GM12878 (cell line): ENCODE measurements at regions not wholly inside any gene's neighbourhood (a gene's known extent, or its start where the extent isn't known, plus 50 kb on each side); places are given as distances from the start of the nearest gene placed in this dataset.

Source experiments
- ATAC-seq: fragments of 200-7000 bp; cut with Tn5 transposase; 3 replicates; pipeline ENCODE4 v1.9.1; 2020; ENCODE audit warnings: mild to moderate bottlenecking, moderate library complexity
- BruUV-seq: library from RNA; stranded (reverse); fragments of 400-500 nt; replicated peaks from 2 replicates; lab custom pipeline; 2021; lab: Mats Ljungman, UMichigan
- CTCF ChIA-PET: fragments of 300-600 bp; sonication (Branson Sonifier 250); formaldehyde crosslinking; extraction: SDS; loops from one replicate; lab custom pipeline; 2021; ENCODE audit warnings: inconsistent platforms; lab: Yijun Ruan, JAX
- POLR2A ChIA-PET: fragments of 350-600 bp; formaldehyde crosslinking; extraction: SDS; loops from one replicate; lab custom pipeline; 2021; ENCODE audit warnings: inconsistent platforms; lab: Charles Lee
- RAD21 ChIA-PET: fragments of 300-600 bp; sonication (Branson Sonifier 250); formaldehyde crosslinking; loops from one replicate; lab custom pipeline; 2023; ENCODE audit warnings: antibody characterized with exemption; ENCODE audit not compliant: unreplicated experiment; lab: Charles Lee
- SMC1A ChIA-PET: fragments of 300-600 bp; sonication (Branson Sonifier 250); formaldehyde crosslinking; loops from one replicate; lab custom pipeline; 2023; ENCODE audit not compliant: unreplicated experiment, uncharacterized antibody; lab: Charles Lee
- DNase-seq: peaks from one replicate; pipeline ENCODE4 v3.0.0-alpha.2; 2011; ENCODE audit warnings: low read depth, low spot score
- FAIRE-seq: peaks from 3 replicates; lab custom pipeline; 2011; peaks lifted over from hg19 to GRCh38; lab: Jason Lieb, UNC
- H2AFZ ChIP-seq: 2 replicates; pipeline ENCODE4 v1.6.0; 2011; ENCODE audit warnings: low read depth, low read length, control low read depth; ENCODE audit not compliant: control insufficient read depth
- H3K27ac ChIP-seq: 2 replicates; pipeline ENCODE4 v1.5.1; 2011; ENCODE audit warnings: control low read depth; ENCODE audit not compliant: control insufficient read depth, insufficient read depth
- H3K27me3 ChIP-seq, 2 experiments: replicated peaks in 1 of 2; 2 replicates each; pipeline versions ENCODE4 v1.6.0 to v1.6.1; 2011; ENCODE audit warnings: low read length in 1 of 2; ENCODE audit not compliant: control insufficient read depth in 2 of 2, insufficient read depth in 2 of 2
- H3K36me3 ChIP-seq, 2 experiments: 2 replicates each; pipeline ENCODE4 v1.5.1; 2011; ENCODE audit warnings: low read length in 1 of 2; ENCODE audit not compliant: control insufficient read depth in 2 of 2, insufficient read depth in 2 of 2
- H3K4me1 ChIP-seq: 2 replicates; pipeline ENCODE4 v1.6.1; 2011; ENCODE audit warnings: mild to moderate bottlenecking, low read length, moderate library complexity, mixed read lengths; ENCODE audit not compliant: control insufficient read depth, insufficient read depth
- H3K4me2 ChIP-seq: 2 replicates; pipeline ENCODE4 v1.6.0; 2011; ENCODE audit warnings: control low read depth; ENCODE audit not compliant: control insufficient read depth, insufficient read depth
- H3K4me3 ChIP-seq: fragments of 200-600 bp; sonication (generic); 2 replicates; pipeline ENCODE4 v1.5.1; 2016
- H3K79me2 ChIP-seq: 2 replicates; pipeline ENCODE4 v1.6.0; 2011; ENCODE audit warnings: low read length; ENCODE audit not compliant: control insufficient read depth, insufficient read depth
- H3K9ac ChIP-seq: 2 replicates; pipeline ENCODE4 v1.8.0; 2011; ENCODE audit warnings: low read length, control low read depth, mixed read lengths; ENCODE audit not compliant: control insufficient read depth, insufficient read depth
- H3K9me3 ChIP-seq: replicated peaks from 3 replicates; pipeline ENCODE4 v1.5.1; 2011; ENCODE audit warnings: mild to moderate bottlenecking, low read length; ENCODE audit not compliant: control insufficient read depth, insufficient read depth
- H4K20me1 ChIP-seq: 2 replicates; pipeline ENCODE4 v1.6.0; 2011; ENCODE audit not compliant: control insufficient read depth, insufficient read depth
- BRCA1 ChIP-seq: IDR thresholded peaks from 2 replicates; pipeline ENCODE4 v1.6.1; 2011; ENCODE audit warnings: low read depth, low read length, improper control_type of control experiment
- CHD2 ChIP-seq: IDR thresholded peaks from 2 replicates; pipeline ENCODE4 v1.6.1; 2011; ENCODE audit warnings: low read depth, low read length, improper control_type of control experiment, borderline replicate concordance
- CHD4 ChIP-seq: fragments of 200-600 bp; sonication (generic); IDR thresholded peaks from 2 replicates; pipeline ENCODE4 v1.6.1; 2016; ENCODE audit warnings: mild to moderate bottlenecking
- NFXL1 ChIP-seq: fragments of 450-650 bp; IDR thresholded peaks from 2 replicates; pipeline ENCODE4 v1.6.1; 2017; ENCODE audit warnings: antibody characterized with exemption, mild to moderate bottlenecking, borderline replicate concordance
- RFX5 ChIP-seq: IDR thresholded peaks from 2 replicates; pipeline ENCODE4 v1.6.1; 2011; ENCODE audit warnings: low read depth, low read length, improper control_type of control experiment
- RUNX3 ChIP-seq: IDR thresholded peaks from 2 replicates; pipeline ENCODE4 v1.6.1; 2012; ENCODE audit warnings: low read length, inconsistent platforms
- SMAD5 ChIP-seq: IDR thresholded peaks from 2 replicates; pipeline ENCODE4 v1.6.1; 2016; ENCODE audit warnings: antibody characterized with exemption, low read depth
- SMARCA5 ChIP-seq: fragments of 450-650 bp; IDR thresholded peaks from 2 replicates; pipeline ENCODE4 v1.6.1; 2017; ENCODE audit warnings: mild to moderate bottlenecking
- SREBF1 ChIP-seq: IDR thresholded peaks from 2 replicates; pipeline ENCODE4 v1.6.1; 2012; ENCODE audit warnings: mild to moderate bottlenecking, low read length
- SUZ12 ChIP-seq: fragments of 200-600 bp; sonication (generic); IDR thresholded peaks from one replicate; pipeline ENCODE4 v1.6.1; 2018; ENCODE audit warnings: antibody characterized with exemption, mild to moderate bottlenecking; ENCODE audit not compliant: unreplicated experiment
- ZNF622 ChIP-seq: fragments of 450-650 bp; IDR thresholded peaks from 2 replicates; pipeline ENCODE4 v1.6.1; 2017; ENCODE audit warnings: mild to moderate bottlenecking, inconsistent platforms
- WGBS: methylation state at CpG from one replicate; pipeline ENCODE4 v1.1.6; 2016; ENCODE audit warnings: low lambda C conversion rate; ENCODE audit not compliant: insufficient replicate concordance, insufficient coverage; ENCODE audit errors: missing lambda C conversion rate; 5-methylcytosine and 5-hydroxymethylcytosine counted together
- in situ Hi-C: fragments of 300-500 bp; cut with MboI; formaldehyde crosslinking; loops from 9 replicates; pipeline ENCODE4 v1.14.3; 2018; ENCODE audit warnings: mixed read lengths
- intact Hi-C: fragments of 100-400 bp; cut with micrococcal nuclease; formaldehyde crosslinking; loops from one replicate; pipeline ENCODE4 v1.14.2; 2022; ENCODE audit not compliant: unreplicated experiment
- TF ChIP-seq, protein P1 (sequence below): fragments of 450-650 bp; IDR thresholded peaks from 2 replicates; pipeline ENCODE4 v1.6.1; 2018; ENCODE audit warnings: borderline replicate concordance, mild to moderate bottlenecking; ENCODE audit not compliant: partially characterized antibody
- TF ChIP-seq, protein P2 (sequence below): fragments of 450-650 bp; IDR thresholded peaks from 2 replicates; pipeline ENCODE4 v1.6.1; 2014; ENCODE audit warnings: mild to moderate bottlenecking
- TF ChIP-seq, protein P3 (sequence below): fragments of 450-650 bp; IDR thresholded peaks from 2 replicates; pipeline ENCODE4 v1.6.1; 2016; ENCODE audit warnings: mild to moderate bottlenecking, moderate library complexity, borderline replicate concordance

DNA sequence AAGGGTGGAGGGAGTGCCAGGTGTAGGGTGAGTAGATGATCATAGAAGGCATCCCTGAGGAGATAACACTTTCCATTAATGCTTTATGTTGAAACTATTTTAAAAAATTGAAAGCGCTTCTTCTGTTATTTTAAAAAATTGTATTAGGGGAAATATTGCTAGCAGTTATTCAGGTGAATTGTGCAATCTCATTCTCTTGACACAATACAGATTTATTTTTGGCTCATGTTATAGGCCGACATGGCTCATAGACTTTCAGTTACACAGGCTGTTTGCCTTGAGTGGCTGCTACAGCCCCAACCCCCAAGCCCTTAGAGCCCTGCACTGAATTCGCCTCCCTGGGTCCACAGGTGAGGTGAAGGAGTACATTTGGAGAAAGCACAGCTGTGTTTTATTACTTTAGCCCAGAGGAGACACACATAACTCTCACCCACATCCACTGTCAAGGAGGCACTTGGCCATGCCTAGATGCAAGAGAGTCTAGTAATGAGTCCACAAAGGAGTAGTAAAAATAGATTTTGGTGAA is 228.2 kb downstream of the RFPL4B start:
- Histone ChIP-seq H3K4me2 (no peak overlapping the region), H3K4me3 (no peak overlapping the region), H3K9me3 (no peaks in the 10 kb centered on the region), H3K36me3 (no peaks in the 10 kb centered on the region), H3K9ac (no peak overlapping the region), H3K27ac (no peak overlapping the region), H3K4me1 (no peaks in the 10 kb centered on the region), H2AFZ (no peak overlapping the region), H3K27me3 (no peaks in the 10 kb centered on the region), H3K79me2 (no peaks in the 10 kb centered on the region), H4K20me1 (no peaks in the 10 kb centered on the region)
- FAIRE-seq, result no peak
- WGBS, result 26% methylated on average over 3 of the region's 3 CpGs
- BruUV-seq, result no TSS peak
- TF ChIP-seq NFXL1, result no peak
- TF ChIP-seq SUZ12, result no peak
- TF ChIP-seq, protein P1, sequence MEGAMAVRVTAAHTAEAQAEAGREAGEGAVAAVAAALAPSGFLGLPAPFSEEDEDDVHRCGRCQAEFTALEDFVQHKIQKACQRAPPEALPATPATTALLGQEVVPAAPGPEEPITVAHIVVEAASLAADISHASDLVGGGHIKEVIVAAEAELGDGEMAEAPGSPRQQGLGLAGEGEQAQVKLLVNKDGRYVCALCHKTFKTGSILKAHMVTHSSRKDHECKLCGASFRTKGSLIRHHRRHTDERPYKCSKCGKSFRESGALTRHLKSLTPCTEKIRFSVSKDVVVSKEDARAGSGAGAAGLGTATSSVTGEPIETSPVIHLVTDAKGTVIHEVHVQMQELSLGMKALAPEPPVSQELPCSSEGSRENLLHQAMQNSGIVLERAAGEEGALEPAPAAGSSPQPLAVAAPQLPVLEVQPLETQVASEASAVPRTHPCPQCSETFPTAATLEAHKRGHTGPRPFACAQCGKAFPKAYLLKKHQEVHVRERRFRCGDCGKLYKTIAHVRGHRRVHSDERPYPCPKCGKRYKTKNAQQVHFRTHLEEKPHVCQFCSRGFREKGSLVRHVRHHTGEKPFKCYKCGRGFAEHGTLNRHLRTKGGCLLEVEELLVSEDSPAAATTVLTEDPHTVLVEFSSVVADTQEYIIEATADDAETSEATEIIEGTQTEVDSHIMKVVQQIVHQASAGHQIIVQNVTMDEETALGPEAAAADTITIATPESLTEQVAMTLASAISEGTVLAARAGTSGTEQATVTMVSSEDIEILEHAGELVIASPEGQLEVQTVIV, result no peak
- TF ChIP-seq, protein P2, sequence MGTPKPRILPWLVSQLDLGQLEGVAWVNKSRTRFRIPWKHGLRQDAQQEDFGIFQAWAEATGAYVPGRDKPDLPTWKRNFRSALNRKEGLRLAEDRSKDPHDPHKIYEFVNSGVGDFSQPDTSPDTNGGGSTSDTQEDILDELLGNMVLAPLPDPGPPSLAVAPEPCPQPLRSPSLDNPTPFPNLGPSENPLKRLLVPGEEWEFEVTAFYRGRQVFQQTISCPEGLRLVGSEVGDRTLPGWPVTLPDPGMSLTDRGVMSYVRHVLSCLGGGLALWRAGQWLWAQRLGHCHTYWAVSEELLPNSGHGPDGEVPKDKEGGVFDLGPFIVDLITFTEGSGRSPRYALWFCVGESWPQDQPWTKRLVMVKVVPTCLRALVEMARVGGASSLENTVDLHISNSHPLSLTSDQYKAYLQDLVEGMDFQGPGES, result no peak
- no peak for TF ChIP-seq ZNF622
- no peak for TF ChIP-seq SREBF1
- TF ChIP-seq, protein P3, sequence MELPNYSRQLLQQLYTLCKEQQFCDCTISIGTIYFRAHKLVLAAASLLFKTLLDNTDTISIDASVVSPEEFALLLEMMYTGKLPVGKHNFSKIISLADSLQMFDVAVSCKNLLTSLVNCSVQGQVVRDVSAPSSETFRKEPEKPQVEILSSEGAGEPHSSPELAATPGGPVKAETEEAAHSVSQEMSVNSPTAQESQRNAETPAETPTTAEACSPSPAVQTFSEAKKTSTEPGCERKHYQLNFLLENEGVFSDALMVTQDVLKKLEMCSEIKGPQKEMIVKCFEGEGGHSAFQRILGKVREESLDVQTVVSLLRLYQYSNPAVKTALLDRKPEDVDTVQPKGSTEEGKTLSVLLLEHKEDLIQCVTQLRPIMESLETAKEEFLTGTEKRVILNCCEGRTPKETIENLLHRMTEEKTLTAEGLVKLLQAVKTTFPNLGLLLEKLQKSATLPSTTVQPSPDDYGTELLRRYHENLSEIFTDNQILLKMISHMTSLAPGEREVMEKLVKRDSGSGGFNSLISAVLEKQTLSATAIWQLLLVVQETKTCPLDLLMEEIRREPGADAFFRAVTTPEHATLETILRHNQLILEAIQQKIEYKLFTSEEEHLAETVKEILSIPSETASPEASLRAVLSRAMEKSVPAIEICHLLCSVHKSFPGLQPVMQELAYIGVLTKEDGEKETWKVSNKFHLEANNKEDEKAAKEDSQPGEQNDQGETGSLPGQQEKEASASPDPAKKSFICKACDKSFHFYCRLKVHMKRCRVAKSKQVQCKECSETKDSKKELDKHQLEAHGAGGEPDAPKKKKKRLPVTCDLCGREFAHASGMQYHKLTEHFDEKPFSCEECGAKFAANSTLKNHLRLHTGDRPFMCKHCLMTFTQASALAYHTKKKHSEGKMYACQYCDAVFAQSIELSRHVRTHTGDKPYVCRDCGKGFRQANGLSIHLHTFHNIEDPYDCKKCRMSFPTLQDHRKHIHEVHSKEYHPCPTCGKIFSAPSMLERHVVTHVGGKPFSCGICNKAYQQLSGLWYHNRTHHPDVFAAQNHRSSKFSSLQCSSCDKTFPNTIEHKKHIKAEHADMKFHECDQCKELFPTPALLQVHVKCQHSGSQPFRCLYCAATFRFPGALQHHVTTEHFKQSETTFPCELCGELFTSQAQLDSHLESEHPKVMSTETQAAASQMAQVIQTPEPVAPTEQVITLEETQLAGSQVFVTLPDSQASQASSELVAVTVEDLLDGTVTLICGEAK, result no peak
- TF ChIP-seq SMAD5, result no peak
- TF ChIP-seq SMARCA5, result no peak
- TF ChIP-seq CHD2, result no peak
- TF ChIP-seq CHD4, result no peak
- TF ChIP-seq BRCA1, result no peak
- no peak for TF ChIP-seq RUNX3
- TF ChIP-seq RFX5, result no peak
- SMC1A ChIA-PET, result no interaction called here
- DNase-seq, result no peak
- POLR2A ChIA-PET, result no interaction called here
- no peak for ATAC-seq
- CTCF ChIA-PET, result no interaction called here
- RAD21 ChIA-PET, result no interaction called here
- in situ Hi-C loops, result no loop called here
- intact Hi-C loops, result no loop called here
